ENCODE measurements at regions not wholly inside any gene's neighbourhood (a gene's known extent, or its start where the extent isn't known, plus 50 kb on each side); places are given as distances from the start of the nearest gene placed in this dataset.

DNA sequence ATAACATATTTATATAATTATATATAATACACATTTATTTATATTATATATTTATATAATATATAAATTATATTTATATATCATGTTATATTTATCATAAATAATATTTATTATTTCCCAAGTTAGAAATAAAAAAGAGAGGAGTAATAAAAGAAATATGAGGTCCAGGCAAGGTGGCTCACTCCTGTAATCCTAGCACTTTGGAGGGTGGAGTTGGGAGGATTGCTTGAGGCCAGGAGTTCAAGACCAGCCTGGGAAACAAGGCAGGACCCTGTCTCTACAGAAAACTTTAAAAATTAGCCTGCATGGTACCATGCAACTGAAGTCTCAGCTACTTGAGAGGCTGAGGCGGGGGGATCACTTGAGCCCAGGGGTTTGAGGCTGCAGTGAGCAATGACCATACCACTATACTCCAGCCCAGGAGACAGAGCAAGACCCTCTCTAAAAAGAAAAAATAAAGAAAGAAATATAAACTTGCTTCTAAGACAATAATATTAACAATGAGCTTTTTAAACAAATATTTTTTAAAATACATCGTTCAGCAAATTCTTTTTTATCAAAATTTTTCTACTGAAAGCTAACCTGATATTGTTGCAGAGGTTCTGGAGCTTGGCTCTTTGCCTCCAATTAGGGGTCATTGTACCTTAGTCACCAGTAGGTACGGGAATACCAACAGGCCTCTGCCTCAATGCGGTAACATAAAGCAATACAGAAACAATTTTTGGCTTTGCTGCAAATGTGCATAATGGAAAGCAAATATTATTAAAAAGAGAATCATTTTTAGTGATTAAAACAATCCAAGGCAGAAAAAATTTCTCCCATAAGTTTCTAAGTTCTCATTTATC lies 290.0 kb downstream of the SETD4 start:
- BruUV-seq (replicated peaks): no TSS peak
- no peak for TF ChIP-seq SIN3A (IDR thresholded peaks at IDR 0.05; ENCODE audit: borderline replicate concordance, insufficient read depth, low read depth, low read length)
- TF ChIP-seq CTCF (IDR thresholded peaks at IDR 0.05): no peak
- no peak for TF ChIP-seq REST (IDR thresholded peaks at IDR 0.05; ENCODE audit: insufficient read depth in 1 of 2, low read depth in 2 of 2, low read length in 1 of 2)
- TF ChIP-seq TCF7L2 (IDR thresholded peaks at IDR 0.05; ENCODE audit: low read depth, low read length): no peak
- no peak for TF ChIP-seq POLR2AphosphoS5 (IDR thresholded peaks at IDR 0.05; ENCODE audit: low read depth, low read length)
- ATAC-seq (no peak), DNase-seq (ENCODE audit: low read depth, low spot score) (no peak)
- intact Hi-C loops (cut with micrococcal nuclease; ENCODE audit: unreplicated experiment): no loop called here
- no peaks in the 10 kb centered on the region for H3K9me3 ChIP-seq (ENCODE audit: control insufficient read depth, insufficient read depth, low read depth, low read length)
- H3K36me3 ChIP-seq (ENCODE audit: control insufficient read depth, insufficient read depth, low read length): no peaks in the 10 kb centered on the region
- in situ Hi-C loops (cut with HindIII; ENCODE audit: low pct_unique_long_range_greater_than_20kb, low sequenced_read_pairs): no loop called here
- CTCF ChIA-PET: no interaction called here
- H3K4me3 ChIP-seq (ENCODE audit: low read depth in 2 of 2, low read length in 2 of 2): no peak overlapping the region
- H3K27me3 ChIP-seq (ENCODE audit: control insufficient read depth, insufficient read depth, low read length): no peaks in the 10 kb centered on the region
- no peaks in the 10 kb centered on the region for H3K4me1 ChIP-seq (ENCODE audit: control insufficient read depth, insufficient read depth, low read length)
- no peak overlapping the region for H3K27ac ChIP-seq (ENCODE audit: low read length)
- POLR2A ChIA-PET: no interaction called here

DNA sequence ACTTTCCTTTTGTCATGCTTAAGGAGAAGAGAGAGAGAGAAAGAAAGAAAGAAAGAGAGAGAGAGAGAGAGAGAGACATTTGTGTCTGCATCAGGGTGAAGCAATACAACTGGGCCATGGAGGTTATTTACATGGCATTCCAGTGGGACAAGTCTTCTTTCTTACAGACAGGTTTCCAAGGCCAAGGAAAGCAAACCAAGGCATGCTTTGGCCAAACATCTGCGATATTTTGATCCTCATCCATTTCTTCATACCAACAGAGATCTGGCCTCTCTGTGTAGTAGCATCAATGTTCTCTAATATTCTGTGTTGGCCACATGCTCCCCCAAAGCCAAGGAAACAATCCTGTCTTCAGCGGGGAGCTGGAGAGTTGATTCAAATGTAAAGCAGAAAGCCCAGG lies 292.1 kb downstream of the SETD4 start:
- intact Hi-C loops (cut with micrococcal nuclease; ENCODE audit: unreplicated experiment): no loop called here
- DNase-seq (ENCODE audit: low read depth, low spot score): no peak
- Histone ChIP-seq H3K9me3 (ENCODE audit: control insufficient read depth, insufficient read depth, low read depth, low read length) (no peaks in the 10 kb centered on the region), H3K27me3 (ENCODE audit: control insufficient read depth, insufficient read depth, low read length) (no peaks in the 10 kb centered on the region), H3K36me3 (ENCODE audit: control insufficient read depth, insufficient read depth, low read length) (no peaks in the 10 kb centered on the region), H3K27ac (ENCODE audit: low read length) (no peak overlapping the region), H3K4me3 (ENCODE audit: low read depth in 2 of 2, low read length in 2 of 2) (no peak overlapping the region), H3K4me1 (ENCODE audit: control insufficient read depth, insufficient read depth, low read length) (no peaks in the 10 kb centered on the region)
- ChIA-PET POLR2A (no interaction called here), CTCF (no interaction called here)
- no peak for ATAC-seq
- no TSS peak for BruUV-seq (replicated peaks)
- no peak for TF ChIP-seq CTCF (IDR thresholded peaks at IDR 0.05)
- TF ChIP-seq SIN3A (IDR thresholded peaks at IDR 0.05; ENCODE audit: borderline replicate concordance, insufficient read depth, low read depth, low read length): no peak
- no peak for TF ChIP-seq POLR2AphosphoS5 (IDR thresholded peaks at IDR 0.05; ENCODE audit: low read depth, low read length)
- no peak for TF ChIP-seq REST (IDR thresholded peaks at IDR 0.05; ENCODE audit: insufficient read depth in 1 of 2, low read depth in 2 of 2, low read length in 1 of 2)
- no peak for TF ChIP-seq TCF7L2 (IDR thresholded peaks at IDR 0.05; ENCODE audit: low read depth, low read length)
- in situ Hi-C loops (cut with HindIII; ENCODE audit: low pct_unique_long_range_greater_than_20kb, low sequenced_read_pairs): no loop called here
